ENCODE measurements at regions not wholly inside any gene's neighbourhood (a gene's known extent, or its start where the extent isn't known, plus 50 kb on each side); places are given as distances from the start of the nearest gene placed in this dataset.

- ATAC-seq: no peak
- Histone ChIP-seq H3K27ac (ENCODE audit: extremely low read depth, low read depth, low read length) (no peak overlapping the region), H4K20me1 (replicated peaks; ENCODE audit: control insufficient read depth, insufficient read depth, low read length) (no peaks in the 10 kb centered on the region), H3K9me1 (ENCODE audit: control insufficient read depth, insufficient read depth, low read length) (no peaks in the 10 kb centered on the region), H3K4me2 (ENCODE audit: insufficient read depth, low read length) (no peak overlapping the region), H2AFZ (ENCODE audit: low read depth, low read length) (no peak overlapping the region), H3K9me3 (replicated peaks; ENCODE audit: control insufficient read depth, insufficient read depth, low read depth, low read length) (no peaks in the 10 kb centered on the region), H3K27me3 (ENCODE audit: control insufficient read depth in 2 of 2, insufficient read depth in 2 of 2, low read length in 2 of 2) (peaks cover 24 to 25% of the 10 kb centered on the region in 2 experiments; a peak in 4 of 5 replicates), H3K36me3 (ENCODE audit: control insufficient read depth, insufficient read depth, low read length) (no peaks in the 10 kb centered on the region), H3K4me1 (replicated peaks in 1 of 2; ENCODE audit: control insufficient read depth in 2 of 2, insufficient read depth in 2 of 2, low read length in 2 of 2) (no peaks in the 10 kb centered on the region), H3K9ac (ENCODE audit: insufficient read depth in 1 of 2, low read depth in 2 of 2, low read length in 2 of 2) (no peak overlapping the region), H3K79me2 (ENCODE audit: control insufficient read depth, insufficient read depth, low read length) (no peaks in the 10 kb centered on the region), H3K4me3 (no peak overlapping the region)
- in situ Hi-C loops (cut with MboI): no loop called here
- FAIRE-seq: no peak
- DNase-seq (ENCODE audit: extremely low read depth in 1 of 4, low spot score in 3 of 4): no peak
- no TSS peak for BruUV-seq (replicated peaks)
- WGBS (ENCODE audit: insufficient coverage, low coverage, missing lambda C conversion rate): 1% methylated on average over 5 of the region's 8 CpGs
- ChIA-PET POLR2A (interaction anchor here (0.8 kb wide), 1 partner anchor 144 kb away, joined by 3 read pairs; no protein-coding TSS in a partner anchor), CTCF (ENCODE audit: low intra/inter-chr PET ratio) (no interaction called here)
- TF ChIP-seq NONO (IDR thresholded peaks at IDR 0.05; ENCODE audit: low read depth in 2 of 2, low read length in 1 of 2) (no peak), MTA3 (IDR thresholded peaks at IDR 0.05; ENCODE audit: borderline replicate concordance) (no peak), CREM (IDR thresholded peaks at IDR 0.05; ENCODE audit: low read depth) (no peak), ELF1 (tag; IDR thresholded peaks at IDR 0.05) (no peak), STAT5A (IDR thresholded peaks at IDR 0.05; ENCODE audit: borderline replicate concordance, low read length) (no peak), ZNF23 (CRISPR knock-in tag; IDR thresholded peaks at IDR 0.05) (no peak), SP2 (IDR thresholded peaks at IDR 0.05; ENCODE audit: extremely low read depth, low read depth, low read length, poor library complexity, severe bottlenecking) (no peak), IRF2 (CRISPR knock-in tag; IDR thresholded peaks at IDR 0.05) (no peak), SIRT6 (IDR thresholded peaks at IDR 0.05; ENCODE audit: low read depth, low read length) (no peak), ZNF717 (CRISPR knock-in tag; IDR thresholded peaks at IDR 0.05) (no peak), MLLT1 (IDR thresholded peaks at IDR 0.05) (no peak), FUS (optimal IDR thresholded peaks at IDR 0.05; ENCODE audit: low read depth, low read length) (no peak)
- TF ChIP-seq, protein P1, sequence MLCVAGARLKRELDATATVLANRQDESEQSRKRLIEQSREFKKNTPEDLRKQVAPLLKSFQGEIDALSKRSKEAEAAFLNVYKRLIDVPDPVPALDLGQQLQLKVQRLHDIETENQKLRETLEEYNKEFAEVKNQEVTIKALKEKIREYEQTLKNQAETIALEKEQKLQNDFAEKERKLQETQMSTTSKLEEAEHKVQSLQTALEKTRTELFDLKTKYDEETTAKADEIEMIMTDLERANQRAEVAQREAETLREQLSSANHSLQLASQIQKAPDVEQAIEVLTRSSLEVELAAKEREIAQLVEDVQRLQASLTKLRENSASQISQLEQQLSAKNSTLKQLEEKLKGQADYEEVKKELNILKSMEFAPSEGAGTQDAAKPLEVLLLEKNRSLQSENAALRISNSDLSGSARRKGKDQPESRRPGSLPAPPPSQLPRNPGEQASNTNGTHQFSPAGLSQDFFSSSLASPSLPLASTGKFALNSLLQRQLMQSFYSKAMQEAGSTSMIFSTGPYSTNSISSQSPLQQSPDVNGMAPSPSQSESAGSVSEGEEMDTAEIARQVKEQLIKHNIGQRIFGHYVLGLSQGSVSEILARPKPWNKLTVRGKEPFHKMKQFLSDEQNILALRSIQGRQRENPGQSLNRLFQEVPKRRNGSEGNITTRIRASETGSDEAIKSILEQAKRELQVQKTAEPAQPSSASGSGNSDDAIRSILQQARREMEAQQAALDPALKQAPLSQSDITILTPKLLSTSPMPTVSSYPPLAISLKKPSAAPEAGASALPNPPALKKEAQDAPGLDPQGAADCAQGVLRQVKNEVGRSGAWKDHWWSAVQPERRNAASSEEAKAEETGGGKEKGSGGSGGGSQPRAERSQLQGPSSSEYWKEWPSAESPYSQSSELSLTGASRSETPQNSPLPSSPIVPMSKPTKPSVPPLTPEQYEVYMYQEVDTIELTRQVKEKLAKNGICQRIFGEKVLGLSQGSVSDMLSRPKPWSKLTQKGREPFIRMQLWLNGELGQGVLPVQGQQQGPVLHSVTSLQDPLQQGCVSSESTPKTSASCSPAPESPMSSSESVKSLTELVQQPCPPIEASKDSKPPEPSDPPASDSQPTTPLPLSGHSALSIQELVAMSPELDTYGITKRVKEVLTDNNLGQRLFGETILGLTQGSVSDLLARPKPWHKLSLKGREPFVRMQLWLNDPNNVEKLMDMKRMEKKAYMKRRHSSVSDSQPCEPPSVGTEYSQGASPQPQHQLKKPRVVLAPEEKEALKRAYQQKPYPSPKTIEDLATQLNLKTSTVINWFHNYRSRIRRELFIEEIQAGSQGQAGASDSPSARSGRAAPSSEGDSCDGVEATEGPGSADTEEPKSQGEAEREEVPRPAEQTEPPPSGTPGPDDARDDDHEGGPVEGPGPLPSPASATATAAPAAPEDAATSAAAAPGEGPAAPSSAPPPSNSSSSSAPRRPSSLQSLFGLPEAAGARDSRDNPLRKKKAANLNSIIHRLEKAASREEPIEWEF (CRISPR knock-in tag; IDR thresholded peaks at IDR 0.05): no peak
- intact Hi-C loops (cut with micrococcal nuclease): no loop called here
Measured at GRCh38 chr1:114289824-114290223, 136.2 kb upstream of the SYT6 start.

Measured in K562 (cell line).